Esophagus muscularis mucosa (tissue), 4 donors: ENCODE measurements at regions not wholly inside any gene's neighbourhood (a gene's known extent, or its start where the extent isn't known, plus 50 kb on each side); places are given as distances from the start of the nearest gene placed in this dataset.

Source experiments
- DNase-seq: peaks from one replicate; pipeline ENCODE4 v3.0.0-alpha.2; 2017; ENCODE audit errors: extremely low spot score
- H3K27ac ChIP-seq, 4 donors: fragments of 200-600 bp; sonication (generic); replicated peaks in 1 of 4; 1 replicate in 3 of 4; 2 replicates in 1 of 4; pipeline ENCODE4 v1.5.1; 2016 to 2019; ENCODE audit warnings: mild to moderate bottlenecking in 1 of 4
- H3K27me3 ChIP-seq, 4 donors: fragments of 200-600 bp; sonication (generic); one replicate each; pipeline versions ENCODE4 v1.5.1 to v1.6.0; 2016 to 2019
- H3K36me3 ChIP-seq, 4 donors: fragments of 200-600 bp; sonication (generic); one replicate each; pipeline ENCODE4 v1.5.1; 2016 to 2019
- H3K4me1 ChIP-seq, 4 donors: fragments of 200-600 bp; sonication (generic); one replicate each; pipeline ENCODE4 v1.5.1; 2016 to 2019
- H3K4me3 ChIP-seq, 4 donors: fragments of 200-600 bp; sonication (generic); 1 replicate in 2 of 4; 2 replicates in 2 of 4; pipeline ENCODE4 v1.5.1; 2016 to 2019; ENCODE audit warnings: mild to moderate bottlenecking in 4 of 4, moderate library complexity in 1 of 4
- H3K9me3 ChIP-seq, 4 donors: fragments of 200-600 bp; sonication (generic); 1 replicate in 3 of 4; 2 replicates in 1 of 4; pipeline ENCODE4 v1.5.1; 2016 to 2019
- EP300 ChIP-seq: sonication (generic); formaldehyde crosslinking; IDR thresholded peaks from one replicate; pipeline ENCODE4 v1.6.1; 2017; ENCODE audit warnings: antibody characterized with exemption
- POLR2A ChIP-seq: fragments of 450-650 bp; IDR thresholded peaks from one replicate; pipeline ENCODE4 v1.6.1; 2017; ENCODE audit warnings: antibody characterized with exemption, moderate library complexity, mild to moderate bottlenecking, low read depth
- POLR2AphosphoS5 ChIP-seq, 2 donors: sonication (generic); formaldehyde crosslinking; IDR thresholded peaks; one replicate each; pipeline ENCODE4 v1.6.1; 2017; ENCODE audit warnings: antibody characterized with exemption in 2 of 2
- WGBS: methylation state at CpG from one replicate; pipeline ENCODE4 v1.1.5; 2018; 5-methylcytosine and 5-hydroxymethylcytosine counted together
- intact Hi-C: fragments of 100-400 bp; cut with DNase I; formaldehyde crosslinking; loops from one replicate; pipeline ENCODE4 v1.15.1; 2023
- TF ChIP-seq, protein P1 (sequence below), 3 experiments: fragments of 200-600 bp in 2 of 3; fragments of 450-650 bp in 1 of 3; sonication (generic) in 2 of 3; IDR thresholded peaks; one replicate each; pipeline ENCODE4 v1.5.1; 2017 to 2019; ENCODE audit warnings: antibody characterized with exemption in 3 of 3, mild to moderate bottlenecking in 2 of 3, moderate library complexity in 1 of 3

GRCh38 chr3:162165346-162165745 lies 668.7 kb downstream of the OTOL1 start:
- DNase-seq: no peak
- no peaks in the 10 kb centered on the region for H3K36me3 ChIP-seq
- no peak overlapping the region for H3K27ac ChIP-seq
- no peaks in the 10 kb centered on the region for H3K9me3 ChIP-seq
- no peaks in the 10 kb centered on the region for H3K27me3 ChIP-seq
- no peaks in the 10 kb centered on the region for H3K4me1 ChIP-seq
- TF ChIP-seq POLR2A (no peak), EP300 (no peak), POLR2AphosphoS5 (IDR thresholded peaks at IDR 0.05) (no peak)
- TF ChIP-seq, protein P1, sequence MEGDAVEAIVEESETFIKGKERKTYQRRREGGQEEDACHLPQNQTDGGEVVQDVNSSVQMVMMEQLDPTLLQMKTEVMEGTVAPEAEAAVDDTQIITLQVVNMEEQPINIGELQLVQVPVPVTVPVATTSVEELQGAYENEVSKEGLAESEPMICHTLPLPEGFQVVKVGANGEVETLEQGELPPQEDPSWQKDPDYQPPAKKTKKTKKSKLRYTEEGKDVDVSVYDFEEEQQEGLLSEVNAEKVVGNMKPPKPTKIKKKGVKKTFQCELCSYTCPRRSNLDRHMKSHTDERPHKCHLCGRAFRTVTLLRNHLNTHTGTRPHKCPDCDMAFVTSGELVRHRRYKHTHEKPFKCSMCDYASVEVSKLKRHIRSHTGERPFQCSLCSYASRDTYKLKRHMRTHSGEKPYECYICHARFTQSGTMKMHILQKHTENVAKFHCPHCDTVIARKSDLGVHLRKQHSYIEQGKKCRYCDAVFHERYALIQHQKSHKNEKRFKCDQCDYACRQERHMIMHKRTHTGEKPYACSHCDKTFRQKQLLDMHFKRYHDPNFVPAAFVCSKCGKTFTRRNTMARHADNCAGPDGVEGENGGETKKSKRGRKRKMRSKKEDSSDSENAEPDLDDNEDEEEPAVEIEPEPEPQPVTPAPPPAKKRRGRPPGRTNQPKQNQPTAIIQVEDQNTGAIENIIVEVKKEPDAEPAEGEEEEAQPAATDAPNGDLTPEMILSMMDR (IDR thresholded peaks at IDR 0.05): no peak
- intact Hi-C loops: no loop called here
- H3K4me3 ChIP-seq: no peak overlapping the region

GRCh38 chr3:162166543-162166942 lies 669.9 kb downstream of the OTOL1 start:
- Histone ChIP-seq H3K36me3 (no peaks in the 10 kb centered on the region), H3K27me3 (no peaks in the 10 kb centered on the region), H3K27ac (no peak overlapping the region), H3K4me3 (no peak overlapping the region), H3K9me3 (no peaks in the 10 kb centered on the region), H3K4me1 (no peaks in the 10 kb centered on the region)
- WGBS: 78% methylated on average over 3 of the region's 3 CpGs
- DNase-seq: no peak
- intact Hi-C loops: no loop called here
- no peak for TF ChIP-seq EP300
- no peak for TF ChIP-seq POLR2A
- TF ChIP-seq, protein P1 (IDR thresholded peaks at IDR 0.05): no peak
- no peak for TF ChIP-seq POLR2AphosphoS5 (IDR thresholded peaks at IDR 0.05)

DNA sequence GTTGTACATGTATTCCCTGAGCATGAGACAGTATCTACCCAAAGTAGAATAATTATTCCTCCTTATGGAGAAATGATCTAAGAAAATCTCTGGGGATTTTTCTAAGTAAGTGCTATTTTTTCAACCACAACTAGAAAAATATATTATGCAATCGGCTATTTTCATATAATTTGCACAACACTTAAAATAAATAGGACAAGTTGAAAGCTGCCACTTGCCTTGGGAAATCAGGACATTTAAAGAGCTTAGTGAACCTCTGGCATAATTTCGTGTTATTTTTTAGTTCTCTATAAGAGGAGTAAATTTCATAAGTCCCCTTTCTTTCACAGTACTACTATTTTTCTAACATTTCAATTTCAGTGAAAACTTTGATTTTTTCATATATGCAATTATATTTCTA lies 672.1 kb downstream of the OTOL1 start:
- H3K36me3 ChIP-seq: no peaks in the 10 kb centered on the region
- peaks cover 0 to 10% (median 4%) of the 10 kb centered on the region in 4 donors for H3K9me3 ChIP-seq
- H3K27ac ChIP-seq: no peak overlapping the region
- H3K27me3 ChIP-seq: no peaks in the 10 kb centered on the region
- no peak overlapping the region for H3K4me3 ChIP-seq
- no peak for TF ChIP-seq POLR2AphosphoS5 (IDR thresholded peaks at IDR 0.05)
- no peak for TF ChIP-seq EP300
- TF ChIP-seq, protein P1 (IDR thresholded peaks at IDR 0.05): no peak
- TF ChIP-seq POLR2A: no peak
- intact Hi-C loops: no loop called here
- H3K4me1 ChIP-seq: no peaks in the 10 kb centered on the region
- no peak for DNase-seq
- WGBS: 91% methylated on average over 2 of the region's 2 CpGs

DNA sequence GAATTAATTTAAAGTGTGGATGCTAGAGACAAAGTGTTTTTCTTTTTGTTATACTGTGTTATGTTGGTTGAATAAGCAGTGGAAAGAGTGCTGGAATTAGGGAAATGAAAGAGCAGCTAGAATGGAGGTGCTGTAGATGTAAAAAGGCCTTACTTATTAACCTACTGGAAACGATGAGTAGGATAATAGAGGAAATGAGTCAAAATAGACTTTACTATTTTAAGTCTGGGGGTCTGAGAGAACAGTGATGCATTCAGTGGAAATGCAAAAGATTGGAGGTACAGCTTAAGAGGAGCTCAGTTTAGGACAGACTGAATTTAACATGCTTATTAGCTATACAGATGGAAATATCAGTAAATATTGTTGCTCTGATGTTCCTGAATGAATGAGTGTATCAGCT lies 674.0 kb downstream of the OTOL1 start:
- intact Hi-C loops: no loop called here

DNA sequence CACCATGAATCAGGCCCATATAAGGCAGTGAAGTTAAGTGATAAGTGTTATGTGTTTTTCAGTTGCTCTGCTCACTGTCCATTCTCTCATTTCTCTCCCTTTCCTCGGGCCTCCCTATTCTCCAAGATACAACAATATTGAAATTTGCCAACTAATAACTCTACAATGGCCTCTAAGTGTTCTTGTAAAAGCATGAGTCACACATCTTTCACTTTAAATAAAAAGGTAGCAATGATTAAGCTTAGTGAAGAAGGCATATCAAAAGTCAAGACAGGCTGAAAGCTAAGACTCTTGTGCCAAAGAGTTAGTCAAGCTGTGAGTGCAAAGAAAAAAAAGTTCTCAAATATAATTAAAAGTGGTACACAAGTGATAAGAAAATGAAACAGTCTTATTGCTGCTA lies 675.4 kb downstream of the OTOL1 start:
- Histone ChIP-seq H3K27me3 (no peaks in the 10 kb centered on the region), H3K36me3 (no peaks in the 10 kb centered on the region), H3K4me3 (no peak overlapping the region), H3K4me1 (no peaks in the 10 kb centered on the region), H3K9me3 (peaks cover 0 to 10% (median 4%) of the 10 kb centered on the region in 4 donors), H3K27ac (no peak overlapping the region)
- 77% methylated on average over 1 of the region's 1 CpG for WGBS
- DNase-seq: no peak
- TF ChIP-seq POLR2A (no peak), EP300 (no peak), POLR2AphosphoS5 (IDR thresholded peaks at IDR 0.05) (no peak)
- TF ChIP-seq, protein P1 (IDR thresholded peaks at IDR 0.05): no peak
- intact Hi-C loops: no loop called here

More for the DNA sequence above, 674.0 kb downstream of the OTOL1 start:
- H3K27ac ChIP-seq: no peak overlapping the region
- H3K4me1 ChIP-seq: no peaks in the 10 kb centered on the region
- TF ChIP-seq POLR2AphosphoS5 (IDR thresholded peaks at IDR 0.05) (no peak), EP300 (no peak), POLR2A (no peak)
- TF ChIP-seq, protein P1 (IDR thresholded peaks at IDR 0.05): no peak
- H3K36me3 ChIP-seq: no peaks in the 10 kb centered on the region
- peaks cover 0 to 10% (median 4%) of the 10 kb centered on the region in 4 donors for H3K9me3 ChIP-seq
- no peak overlapping the region for H3K4me3 ChIP-seq
- H3K27me3 ChIP-seq: no peaks in the 10 kb centered on the region
- no peak for DNase-seq
- WGBS: 75% methylated on average over 1 of the region's 1 CpG
